PC-9 (cell line): ENCODE measurements at regions not wholly inside any gene's neighbourhood (a gene's known extent, or its start where the extent isn't known, plus 50 kb on each side); places are given as distances from the start of the nearest gene placed in this dataset.

ENCODE experiments used
- BruUV-seq: library from RNA; stranded (reverse); fragments of 400-500 nt; replicated peaks from 2 replicates; lab custom pipeline; 2021; lab: Mats Ljungman, UMichigan
- CTCF ChIA-PET: fragments of 300-600 bp; sonication (Branson Sonifier 250); formaldehyde crosslinking; loops from one replicate; lab custom pipeline; 2022; ENCODE audit warnings: antibody characterized with exemption; lab: Charles Lee
- POLR2A ChIA-PET: fragments of 300-600 bp; sonication (Branson Sonifier 250); formaldehyde crosslinking; loops from one replicate; lab custom pipeline; 2022; ENCODE audit warnings: antibody characterized with exemption; ENCODE audit not compliant: unreplicated experiment; lab: Charles Lee
- DNase-seq, 2 experiments: peaks; one replicate each; pipeline versions ENCODE4 v3.0.0 to v3.0.0-alpha.2; 2015 to 2022; ENCODE audit warnings: mixed read lengths in 1 of 2
- H2AFZ ChIP-seq: fragments of 200-600 bp; sonication (generic); 2 replicates; pipeline ENCODE4 v1.8.1; 2017; ENCODE audit warnings: antibody characterized with exemption
- H3F3A ChIP-seq: fragments of 200-600 bp; sonication (generic); 2 replicates; pipeline ENCODE4 v1.8.1; 2017; ENCODE audit warnings: antibody characterized with exemption, mild to moderate bottlenecking, low read depth; ENCODE audit not compliant: insufficient read depth
- H3K27ac ChIP-seq: fragments of 200-600 bp; sonication (generic); 2 replicates; pipeline ENCODE4 v1.6.1; 2016; ENCODE audit warnings: mixed run types
- H3K27me3 ChIP-seq: fragments of 200-600 bp; sonication (generic); 2 replicates; pipeline ENCODE4 v1.6.1; 2016; ENCODE audit warnings: low read depth, mixed run types; ENCODE audit not compliant: insufficient read depth
- H3K36me3 ChIP-seq: fragments of 200-600 bp; sonication (generic); 2 replicates; pipeline ENCODE4 v1.6.1; 2016; ENCODE audit warnings: low read depth, mixed run types
- H3K4me1 ChIP-seq: fragments of 200-600 bp; sonication (generic); replicated peaks from 2 replicates; pipeline ENCODE4 v1.6.1; 2016; ENCODE audit warnings: mixed run types; ENCODE audit not compliant: insufficient read depth
- H3K4me2 ChIP-seq: fragments of 200-600 bp; sonication (generic); 2 replicates; pipeline ENCODE4 v1.6.1; 2017; ENCODE audit warnings: mixed run types
- H3K4me3 ChIP-seq: fragments of 200-600 bp; sonication (generic); 2 replicates; pipeline ENCODE4 v1.6.1; 2016; ENCODE audit warnings: mixed run types
- H3K79me2 ChIP-seq: fragments of 200-600 bp; sonication (generic); 2 replicates; pipeline ENCODE4 v1.6.1; 2017; ENCODE audit warnings: low read depth, mixed run types
- H3K9me2 ChIP-seq: fragments of 200-600 bp; sonication (generic); 2 replicates; pipeline ENCODE4 v1.8.1; 2017; ENCODE audit warnings: mild to moderate bottlenecking; ENCODE audit not compliant: insufficient read depth
- H3K9me3 ChIP-seq: fragments of 200-600 bp; sonication (generic); 2 replicates; pipeline ENCODE4 v1.8.1; 2016; ENCODE audit warnings: low read depth; ENCODE audit not compliant: insufficient read depth
- H4K20me1 ChIP-seq: fragments of 200-600 bp; sonication (generic); 2 replicates; pipeline ENCODE4 v1.8.1; 2017; ENCODE audit not compliant: insufficient read depth
- EZH2 ChIP-seq: fragments of 200-600 bp; sonication (generic); IDR thresholded peaks from 2 replicates; pipeline ENCODE4 v1.8.0; 2017; ENCODE audit warnings: antibody characterized with exemption, low read depth
- intact Hi-C: fragments of 100-400 bp; cut with micrococcal nuclease; formaldehyde crosslinking; loops from one replicate; pipeline ENCODE4 v1.10.0; 2022; ENCODE audit not compliant: unreplicated experiment
- TF ChIP-seq, protein P1 (sequence below): fragments of 200-600 bp; sonication (generic); conservative IDR thresholded peaks from 2 replicates; pipeline ENCODE4 v1.6.1; 2017; ENCODE audit warnings: mixed run types, antibody characterized with exemption, mild to moderate bottlenecking, moderate library complexity

DNA sequence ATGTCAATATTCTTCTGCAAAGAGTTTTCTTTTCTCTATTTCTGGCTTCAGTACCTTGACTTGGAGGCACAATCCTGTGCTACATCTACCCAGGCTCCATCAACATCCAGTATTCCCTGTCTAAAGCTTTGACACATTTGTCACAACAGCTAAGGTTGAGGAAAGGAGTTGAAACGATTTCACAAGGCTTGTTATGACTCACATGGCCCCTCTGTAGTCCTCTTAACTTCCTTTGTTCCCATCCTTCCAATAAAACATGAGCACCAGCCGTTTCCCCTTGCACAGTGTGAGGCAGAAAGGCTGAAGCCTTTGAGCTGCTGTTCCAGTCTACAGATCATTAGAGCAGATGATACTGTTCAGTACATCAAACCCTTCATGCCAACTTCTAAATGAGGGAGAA, 163.0 kb upstream of the TMCO5A start:
- no peaks in the 10 kb centered on the region for H3K36me3 ChIP-seq
- no peak overlapping the region for H3K4me3 ChIP-seq
- no peaks in the 10 kb centered on the region for H4K20me1 ChIP-seq
- no peak overlapping the region for H2AFZ ChIP-seq
- no peaks in the 10 kb centered on the region for H3K9me3 ChIP-seq
- H3K9me2 ChIP-seq = no peaks in the 10 kb centered on the region
- no peaks in the 10 kb centered on the region for H3K4me1 ChIP-seq
- H3K79me2 ChIP-seq = no peaks in the 10 kb centered on the region
- intact Hi-C loops = no loop called here
- H3K27me3 ChIP-seq = no peaks in the 10 kb centered on the region
- DNase-seq = no peak
- TF ChIP-seq, protein P1, sequence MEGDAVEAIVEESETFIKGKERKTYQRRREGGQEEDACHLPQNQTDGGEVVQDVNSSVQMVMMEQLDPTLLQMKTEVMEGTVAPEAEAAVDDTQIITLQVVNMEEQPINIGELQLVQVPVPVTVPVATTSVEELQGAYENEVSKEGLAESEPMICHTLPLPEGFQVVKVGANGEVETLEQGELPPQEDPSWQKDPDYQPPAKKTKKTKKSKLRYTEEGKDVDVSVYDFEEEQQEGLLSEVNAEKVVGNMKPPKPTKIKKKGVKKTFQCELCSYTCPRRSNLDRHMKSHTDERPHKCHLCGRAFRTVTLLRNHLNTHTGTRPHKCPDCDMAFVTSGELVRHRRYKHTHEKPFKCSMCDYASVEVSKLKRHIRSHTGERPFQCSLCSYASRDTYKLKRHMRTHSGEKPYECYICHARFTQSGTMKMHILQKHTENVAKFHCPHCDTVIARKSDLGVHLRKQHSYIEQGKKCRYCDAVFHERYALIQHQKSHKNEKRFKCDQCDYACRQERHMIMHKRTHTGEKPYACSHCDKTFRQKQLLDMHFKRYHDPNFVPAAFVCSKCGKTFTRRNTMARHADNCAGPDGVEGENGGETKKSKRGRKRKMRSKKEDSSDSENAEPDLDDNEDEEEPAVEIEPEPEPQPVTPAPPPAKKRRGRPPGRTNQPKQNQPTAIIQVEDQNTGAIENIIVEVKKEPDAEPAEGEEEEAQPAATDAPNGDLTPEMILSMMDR = no peak
- no peak for TF ChIP-seq EZH2
- CTCF ChIA-PET = no interaction called here
- POLR2A ChIA-PET = no interaction called here
- no peak overlapping the region for H3K27ac ChIP-seq
- no peaks in the 10 kb centered on the region for H3F3A ChIP-seq
- no TSS peak for BruUV-seq
- H3K4me2 ChIP-seq = no peak overlapping the region

DNA sequence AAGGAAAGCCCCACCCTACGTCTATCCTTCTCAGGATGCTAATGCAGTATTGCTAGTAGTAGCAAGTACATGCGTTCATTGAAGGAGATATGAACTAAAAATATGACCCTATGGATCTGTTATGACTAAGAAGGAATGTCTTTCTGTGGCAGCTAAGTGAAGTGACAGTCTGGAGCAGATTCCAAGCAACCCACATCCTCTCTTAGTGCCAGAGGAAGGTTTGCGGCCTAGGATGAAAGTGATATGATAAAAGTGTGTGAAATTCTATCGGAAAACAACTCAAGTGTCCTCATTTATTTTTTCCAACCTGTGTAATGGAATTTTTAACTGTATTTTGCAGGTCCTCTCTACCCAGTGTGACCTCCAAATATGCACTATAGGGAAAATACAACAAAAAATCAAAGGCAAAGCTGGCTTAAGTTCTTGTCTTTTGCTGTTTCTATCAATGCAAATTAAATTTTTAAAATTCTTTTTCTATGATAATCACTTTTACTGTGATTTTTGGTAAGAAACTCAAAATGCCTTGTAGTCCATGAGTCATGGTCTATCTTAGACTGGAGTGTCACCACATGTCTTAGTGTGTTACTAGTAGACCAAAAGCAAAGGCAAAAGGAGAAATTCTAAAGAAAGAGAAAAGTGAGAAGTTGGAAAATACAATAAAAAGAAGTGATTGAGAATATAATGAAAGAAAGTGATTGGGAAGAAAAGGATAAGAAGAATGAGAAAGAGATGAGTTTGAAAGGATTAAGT, 161.2 kb upstream of the TMCO5A start:
- no peaks in the 10 kb centered on the region for H3K27me3 ChIP-seq
- no peak overlapping the region for H3K4me3 ChIP-seq
- no peaks in the 10 kb centered on the region for H3K9me2 ChIP-seq
- no peaks in the 10 kb centered on the region for H4K20me1 ChIP-seq
- no peak overlapping the region for H3K27ac ChIP-seq
- DNase-seq = no peak
- CTCF ChIA-PET = no interaction called here
- H2AFZ ChIP-seq = no peak overlapping the region
- no peaks in the 10 kb centered on the region for H3F3A ChIP-seq
- H3K4me1 ChIP-seq = no peaks in the 10 kb centered on the region
- POLR2A ChIA-PET = interaction anchor here (0.7 kb wide), 1 partner anchor 577 kb away, joined by 8 read pairs; no protein-coding TSS in a partner anchor
- BruUV-seq = no TSS peak
- no peaks in the 10 kb centered on the region for H3K79me2 ChIP-seq
- no peaks in the 10 kb centered on the region for H3K36me3 ChIP-seq
- H3K9me3 ChIP-seq = no peaks in the 10 kb centered on the region
- no peak for TF ChIP-seq EZH2
- TF ChIP-seq, protein P1 = no peak
- intact Hi-C loops = no loop called here
- no peak overlapping the region for H3K4me2 ChIP-seq

DNA sequence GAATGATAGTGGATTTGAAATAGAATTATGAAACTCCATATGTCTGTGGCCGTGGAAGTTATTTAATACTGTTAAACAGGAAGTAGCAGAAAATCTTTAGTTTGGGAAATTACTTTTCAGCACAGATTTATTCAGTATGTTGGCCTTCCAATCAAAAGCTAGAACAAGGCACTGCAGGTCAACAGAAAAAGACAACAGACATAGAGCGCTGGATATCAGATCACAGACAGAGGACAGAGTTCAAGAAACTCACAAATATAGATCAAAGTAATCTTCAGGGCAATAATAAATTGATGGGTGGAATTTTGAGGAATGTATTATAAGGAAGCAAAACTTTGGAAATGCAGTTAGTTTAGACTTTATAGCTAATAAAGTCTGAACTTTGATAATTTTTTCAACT, 159.5 kb upstream of the TMCO5A start:
- TF ChIP-seq, protein P1 = no peak
- no peak for TF ChIP-seq EZH2
- no TSS peak for BruUV-seq
- H2AFZ ChIP-seq = no peak overlapping the region
- no peak overlapping the region for H3K27ac ChIP-seq
- H4K20me1 ChIP-seq = no peaks in the 10 kb centered on the region
- H3K9me2 ChIP-seq = no peaks in the 10 kb centered on the region
- H3K36me3 ChIP-seq = no peaks in the 10 kb centered on the region
- no peaks in the 10 kb centered on the region for H3K79me2 ChIP-seq
- ChIA-PET POLR2A (no interaction called here), CTCF (no interaction called here)
- intact Hi-C loops = no loop called here
- H3K27me3 ChIP-seq = no peaks in the 10 kb centered on the region
- no peak for DNase-seq
- H3K9me3 ChIP-seq = no peaks in the 10 kb centered on the region
- H3K4me2 ChIP-seq = no peak overlapping the region
- no peak overlapping the region for H3K4me3 ChIP-seq
- no peaks in the 10 kb centered on the region for H3K4me1 ChIP-seq
- H3F3A ChIP-seq = no peaks in the 10 kb centered on the region
